Spleen (tissue), 11 donors: ENCODE measurements at regions not wholly inside any gene's neighbourhood (a gene's known extent, or its start where the extent isn't known, plus 50 kb on each side); places are given as distances from the start of the nearest gene placed in this dataset.

ENCODE experiments used
- DNase-seq: peaks from one replicate; pipeline ENCODE4 v3.0.0-alpha.2; 2020
- H3K27ac ChIP-seq, 8 donors: fragments of 200-600 bp; sonication (generic) in 7 of 8; 1 replicate in 4 of 8; 2 replicates in 4 of 8; pipeline versions ENCODE4 v1.5.0 to v1.8.0; 2016 to 2021; ENCODE audit warnings: inconsistent platforms in 4 of 8, mild to moderate bottlenecking in 4 of 8, moderate library complexity in 1 of 8
- H3K27me3 ChIP-seq, 7 donors: fragments of 200-600 bp; sonication (generic) in 6 of 7; replicated peaks in 1 of 7; 1 replicate in 4 of 7; 2 replicates in 3 of 7; pipeline versions ENCODE4 v1.5.0 to v1.8.0; 2016 to 2021; ENCODE audit warnings: inconsistent platforms in 3 of 7, mild to moderate bottlenecking in 1 of 7
- H3K36me3 ChIP-seq, 6 donors: fragments of 200-600 bp; sonication (generic) in 5 of 6; 1 replicate in 4 of 6; 2 replicates in 2 of 6; pipeline versions ENCODE4 v1.5.0 to v1.8.0; 2016 to 2021; ENCODE audit warnings: inconsistent platforms in 2 of 6
- H3K4me1 ChIP-seq, 6 donors: fragments of 200-600 bp; sonication (generic) in 5 of 6; 1 replicate in 3 of 6; 2 replicates in 3 of 6; pipeline versions ENCODE4 v1.5.0 to v1.8.0; 2016 to 2021; ENCODE audit warnings: inconsistent platforms in 3 of 6
- H3K4me3 ChIP-seq, 8 donors: fragments of 200-600 bp; sonication (generic) in 7 of 8; 1 replicate in 4 of 8; 2 replicates in 4 of 8; pipeline versions ENCODE4 v1.5.0 to v1.8.0; 2016 to 2021; ENCODE audit warnings: inconsistent platforms in 4 of 8, mild to moderate bottlenecking in 4 of 8, moderate library complexity in 2 of 8
- H3K9me3 ChIP-seq, 8 donors: fragments of 200-600 bp; sonication (generic) in 7 of 8; 1 replicate in 4 of 8; 2 replicates in 4 of 8; pipeline versions ENCODE4 v1.5.0 to v1.8.0; 2016 to 2021; ENCODE audit warnings: inconsistent platforms in 4 of 8
- CTCF ChIP-seq, 11 experiments: fragments of 200-600 bp in 7 of 11; fragments of 450-650 bp in 4 of 11; sonication (generic) in 4 of 11; IDR thresholded peaks in 8 of 11; conservative IDR thresholded peaks in 3 of 11; 1 replicate in 7 of 11; 2 replicates in 4 of 11; pipeline versions ENCODE4 v1.4.0 to v1.8.0; 2016 to 2021; ENCODE audit warnings: antibody characterized with exemption in 11 of 11, inconsistent platforms in 4 of 11, mild to moderate bottlenecking in 1 of 11
- POLR2A ChIP-seq, 3 donors: fragments of 450-650 bp; IDR thresholded peaks; one replicate each; pipeline ENCODE4 v1.5.1; 2017; ENCODE audit warnings: antibody characterized with exemption in 3 of 3, mild to moderate bottlenecking in 1 of 3
- POLR2AphosphoS5 ChIP-seq, 3 donors: sonication (generic); formaldehyde crosslinking; IDR thresholded peaks; one replicate each; pipeline ENCODE4 v1.5.1; 2017; ENCODE audit warnings: antibody characterized with exemption in 3 of 3
- WGBS, 5 donors: extraction: QIAGEN DNeasy Blood & Tissue Kit in 3 of 5; methylation state at CpG; one replicate each; pipeline versions ENCODE4 v1.1.5 to v1.1.7; 2013 to 2018; 5-methylcytosine and 5-hydroxymethylcytosine counted together
- intact Hi-C: fragments of 100-400 bp; cut with DNase I; formaldehyde crosslinking; loops from one replicate; pipeline ENCODE4 v1.15.0; 2023; ENCODE audit warnings: low total_unique reads
- donor health status: healthy with polysubstance abuse.
- donor health status: DM: no; HTN: no; CAD: no; lungs with moderate emphysema.
- donor health status: DM: no; HTN: no; CAD: no.
- donor health status: Bipolar disorder and iron deficiency.
- donor health status: healthy.
- donor health status: DM: no; HTN: no; CAD: no.
- donor health status: DM: yes; HTN: yes; CAD: no.

GRCh38 chr2:129460299-129461198 is 518.9 kb upstream of the RAB6C start:
- H3K27me3 ChIP-seq, result no peaks in the 10 kb centered on the region
- intact Hi-C loops, result no loop called here
- WGBS, 5 donors, result 65 to 76% (median 72%) methylated on average over 9 to 12 of the region's 12 CpGs
- TF ChIP-seq POLR2AphosphoS5 (IDR thresholded peaks at IDR 0.05) (no peak), POLR2A (IDR thresholded peaks at IDR 0.05) (no peak), CTCF (IDR thresholded peaks at IDR 0.05 in 8 of 11, conservative IDR thresholded peaks at IDR 0.05 in 3 of 11) (no peak)
- no peak for DNase-seq
- H3K9me3 ChIP-seq, result peaks cover 0 to 6% (median 0%) of the 10 kb centered on the region in 8 donors
- H3K27ac ChIP-seq, result no peak overlapping the region
- H3K4me1 ChIP-seq, result no peaks in the 10 kb centered on the region
- no peaks in the 10 kb centered on the region for H3K36me3 ChIP-seq
- H3K4me3 ChIP-seq, result no peak overlapping the region

DNA sequence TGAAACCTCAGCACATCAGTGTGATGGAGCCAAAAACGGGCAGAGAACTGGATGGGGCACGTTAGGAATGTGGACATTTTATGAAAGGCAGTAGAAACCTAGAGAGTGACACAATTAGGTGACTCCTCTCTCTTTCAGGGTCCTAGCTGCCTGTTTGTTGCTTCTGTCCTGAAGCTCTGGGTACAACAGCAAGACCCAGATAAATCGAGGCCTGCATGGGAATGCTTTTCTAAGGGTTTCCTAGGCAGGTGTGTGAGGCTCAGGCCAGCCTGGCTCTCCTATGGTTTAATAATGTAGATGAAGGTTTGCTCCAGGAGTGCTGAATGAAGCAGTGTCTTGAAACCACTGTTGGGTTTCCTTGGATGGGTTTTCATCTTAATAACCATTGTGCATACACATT is 517.1 kb upstream of the RAB6C start:
- Histone ChIP-seq H3K4me1 (no peaks in the 10 kb centered on the region), H3K27ac (no peak overlapping the region), H3K4me3 (no peak overlapping the region), H3K27me3 (no peaks in the 10 kb centered on the region), H3K36me3 (no peaks in the 10 kb centered on the region), H3K9me3 (peaks cover 0 to 6% (median 0%) of the 10 kb centered on the region in 8 donors)
- intact Hi-C loops, result no loop called here
- DNase-seq, result no peak
- TF ChIP-seq POLR2A (IDR thresholded peaks at IDR 0.05), result no peak
- TF ChIP-seq POLR2AphosphoS5 (IDR thresholded peaks at IDR 0.05), result no peak
- TF ChIP-seq CTCF (IDR thresholded peaks at IDR 0.05 in 8 of 11, conservative IDR thresholded peaks at IDR 0.05 in 3 of 11), result no peak
- WGBS, 5 donors, result 59 to 81% (median 69%) methylated on average over 3 of the region's 3 CpGs

GRCh38 chr2:129462967-129463366 is 516.5 kb upstream of the RAB6C start:
- 83 to 100% (median 90%) methylated on average over 1 to 4 of the region's 4 CpGs for WGBS, 5 donors
- Histone ChIP-seq H3K9me3 (peaks cover 0 to 6% (median 0%) of the 10 kb centered on the region in 8 donors), H3K27me3 (no peaks in the 10 kb centered on the region), H3K4me3 (no peak overlapping the region), H3K36me3 (no peaks in the 10 kb centered on the region), H3K4me1 (no peaks in the 10 kb centered on the region), H3K27ac (no peak overlapping the region)
- intact Hi-C loops, result no loop called here
- TF ChIP-seq POLR2A (IDR thresholded peaks at IDR 0.05), result no peak
- TF ChIP-seq POLR2AphosphoS5 (IDR thresholded peaks at IDR 0.05), result no peak
- no peak for TF ChIP-seq CTCF (IDR thresholded peaks at IDR 0.05 in 8 of 11, conservative IDR thresholded peaks at IDR 0.05 in 3 of 11)
- no peak for DNase-seq

DNA sequence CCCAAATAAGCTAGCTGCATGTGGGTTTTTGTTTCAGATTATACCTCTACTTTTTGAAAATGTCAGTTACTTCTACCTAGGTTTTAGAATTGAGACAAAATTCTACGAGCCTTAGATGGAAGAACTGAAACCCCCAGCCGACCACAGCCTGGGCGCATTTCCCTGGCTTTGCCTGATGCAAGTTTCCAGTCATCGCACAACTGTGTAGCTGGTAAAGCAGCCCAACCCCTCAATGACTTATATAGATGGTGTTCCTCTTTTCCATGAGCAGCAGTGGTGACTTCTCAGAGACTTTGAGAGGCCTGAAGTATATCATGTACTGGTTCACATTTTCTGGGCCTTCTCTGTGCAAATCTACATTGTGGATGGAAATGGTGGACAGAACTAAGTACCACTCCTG is 515.4 kb upstream of the RAB6C start:
- intact Hi-C loops, result no loop called here
- Histone ChIP-seq H3K27me3 (no peaks in the 10 kb centered on the region), H3K4me1 (no peaks in the 10 kb centered on the region), H3K36me3 (no peaks in the 10 kb centered on the region), H3K27ac (no peak overlapping the region), H3K9me3 (peaks cover 0 to 6% (median 0%) of the 10 kb centered on the region in 8 donors), H3K4me3 (no peak overlapping the region)
- TF ChIP-seq POLR2A (IDR thresholded peaks at IDR 0.05), result no peak
- no peak for DNase-seq
- WGBS, 5 donors, result 75 to 81% (median 78%) methylated on average over 4 of the region's 4 CpGs
